IgD-negative memory B cell (primary cell): ENCODE measurements at regions not wholly inside any gene's neighbourhood (a gene's known extent, or its start where the extent isn't known, plus 50 kb on each side); places are given as distances from the start of the nearest gene placed in this dataset.
A peak's percentile ranks its signal among the peaks of the same experiment; 100 is the strongest.
"Not testable (repeated sequence)": the region's sequence is repeated elsewhere in the genome, so short reads cannot be mapped to it uniquely, and the experiment has no call there.

ENCODE experiments used
- H3K27ac Mint-ChIP-seq, 3 donors: one replicate each; pipeline ENCODE4 v1.8.0; 2020 to 2022; ENCODE audit warnings: mild to moderate bottlenecking in 3 of 3, mixed read lengths in 3 of 3, moderate library complexity in 1 of 3
- H3K27me3 Mint-ChIP-seq: one replicate; pipeline ENCODE4 v1.8.0; 2021; ENCODE audit warnings: mixed read lengths
- H3K36me3 Mint-ChIP-seq: one replicate; pipeline ENCODE4 v1.8.0; 2020; ENCODE audit warnings: mild to moderate bottlenecking, mixed read lengths
- H3K4me1 Mint-ChIP-seq, 3 donors: one replicate each; pipeline ENCODE4 v1.8.0; 2020 to 2022; ENCODE audit warnings: mixed read lengths in 3 of 3, mild to moderate bottlenecking in 1 of 3
- H3K4me3 Mint-ChIP-seq, 4 donors: one replicate each; pipeline ENCODE4 v1.8.0; 2020 to 2022; ENCODE audit warnings: mild to moderate bottlenecking in 4 of 4, mixed read lengths in 4 of 4, moderate library complexity in 3 of 4
- H3K9me3 Mint-ChIP-seq, 3 donors: one replicate each; pipeline ENCODE4 v1.8.0; 2020 to 2021; ENCODE audit warnings: mixed read lengths in 3 of 3, mild to moderate bottlenecking in 1 of 3

DNA sequence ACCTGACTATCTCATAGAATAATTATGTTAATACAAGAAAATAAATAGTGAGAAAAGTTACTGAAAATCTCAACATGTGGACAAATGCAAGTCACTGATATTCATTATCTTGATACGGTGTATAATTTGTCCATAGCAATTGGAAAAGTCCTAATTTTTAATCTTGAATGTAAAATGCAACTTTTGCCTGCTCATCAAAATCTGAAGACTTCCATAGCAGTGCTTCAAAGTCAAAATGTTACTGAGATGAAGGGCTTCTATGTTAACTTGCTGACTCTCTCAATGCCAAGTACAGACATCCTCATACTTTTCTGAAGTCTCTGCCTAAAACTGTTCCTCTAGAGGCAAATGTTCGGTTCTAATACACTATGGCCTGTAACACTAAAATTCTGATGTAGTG lies 1300.1 kb upstream of the EPHA6 start:
- no peaks in the 10 kb centered on the region for H3K4me1 Mint-ChIP-seq
- H3K27ac Mint-ChIP-seq: no peak overlapping the region
- peaks cover 2 to 6% (median 3%) of the 10 kb centered on the region in 3 donors for H3K9me3 Mint-ChIP-seq
- no peaks in the 10 kb centered on the region for H3K27me3 Mint-ChIP-seq
- H3K36me3 Mint-ChIP-seq: no peaks in the 10 kb centered on the region
- H3K4me3 Mint-ChIP-seq: no peak overlapping the region

- Mint-ChIP-seq H3K4me1 (no peaks in the 10 kb centered on the region), H3K9me3 (peaks cover 0 to 3% (median 0%) of the 10 kb centered on the region in 3 donors), H3K27ac (no peak overlapping the region), H3K36me3 (no peaks in the 10 kb centered on the region), H3K4me3 (no peak overlapping the region), H3K27me3 (no peaks in the 10 kb centered on the region)
These were observed 1293.0 kb upstream of the EPHA6 start for GRCh38 chr3:95521396-95521795.

DNA sequence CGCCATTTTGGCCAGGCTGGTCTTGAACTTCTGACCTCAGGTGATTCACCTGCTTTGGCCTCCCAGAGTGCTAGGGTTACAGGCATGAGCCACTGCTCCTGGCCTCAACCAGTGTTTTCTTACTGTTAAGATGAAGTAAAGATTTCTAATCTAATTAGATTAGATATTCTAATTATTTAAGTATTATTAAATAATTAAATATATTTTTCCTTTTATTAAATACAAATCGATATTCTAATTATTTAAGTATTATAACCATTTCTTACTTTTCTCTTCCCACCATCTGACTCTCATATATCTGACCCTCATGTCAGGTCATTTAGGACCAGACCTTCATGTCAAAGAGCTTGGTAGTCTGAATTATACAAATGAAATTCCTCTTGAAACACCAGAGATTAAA lies 1291.9 kb upstream of the EPHA6 start:
- Mint-ChIP-seq H3K27ac (no peak overlapping the region), H3K27me3 (no peaks in the 10 kb centered on the region), H3K4me3 (no peak overlapping the region), H3K4me1 (no peaks in the 10 kb centered on the region), H3K36me3 (no peaks in the 10 kb centered on the region), H3K9me3 (peaks cover 0 to 3% (median 0%) of the 10 kb centered on the region in 3 donors)

- peaks cover 0 to 6% (median 3%) of the 10 kb centered on the region in 3 donors for H3K9me3 Mint-ChIP-seq
- H3K4me3 Mint-ChIP-seq: no peak overlapping the region
- H3K27ac Mint-ChIP-seq: no peak overlapping the region
- no peaks in the 10 kb centered on the region for H3K36me3 Mint-ChIP-seq
- H3K4me1 Mint-ChIP-seq: no peaks in the 10 kb centered on the region
- no peaks in the 10 kb centered on the region for H3K27me3 Mint-ChIP-seq
These were observed 1274.4 kb upstream of the EPHA6 start for GRCh38 chr3:95539950-95540483.

DNA sequence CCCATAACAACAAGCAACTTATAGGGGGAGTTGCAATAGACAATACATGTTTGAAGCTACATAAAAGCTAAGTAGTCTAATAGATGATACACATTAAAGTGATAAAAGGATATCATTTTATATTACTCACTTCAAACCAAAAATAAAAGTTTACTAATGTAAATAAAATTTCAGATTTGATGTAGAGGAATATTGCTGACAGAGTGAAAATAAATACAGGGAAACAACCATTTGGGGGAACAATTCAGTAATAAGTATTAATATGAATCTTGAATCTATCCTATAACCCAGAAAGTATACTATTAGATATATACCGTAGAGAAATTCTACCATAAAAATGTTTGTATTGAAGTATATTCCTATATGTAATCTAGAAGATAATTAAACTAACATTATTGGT lies 1248.9 kb upstream of the EPHA6 start:
- Mint-ChIP-seq H3K9me3 (peaks cover 1 to 15% (median 13%) of the 10 kb centered on the region in 3 donors), H3K4me3 (no peak overlapping the region), H3K27ac (no peak overlapping the region), H3K4me1 (no peaks in the 10 kb centered on the region), H3K36me3 (no peaks in the 10 kb centered on the region), H3K27me3 (no peaks in the 10 kb centered on the region)

DNA sequence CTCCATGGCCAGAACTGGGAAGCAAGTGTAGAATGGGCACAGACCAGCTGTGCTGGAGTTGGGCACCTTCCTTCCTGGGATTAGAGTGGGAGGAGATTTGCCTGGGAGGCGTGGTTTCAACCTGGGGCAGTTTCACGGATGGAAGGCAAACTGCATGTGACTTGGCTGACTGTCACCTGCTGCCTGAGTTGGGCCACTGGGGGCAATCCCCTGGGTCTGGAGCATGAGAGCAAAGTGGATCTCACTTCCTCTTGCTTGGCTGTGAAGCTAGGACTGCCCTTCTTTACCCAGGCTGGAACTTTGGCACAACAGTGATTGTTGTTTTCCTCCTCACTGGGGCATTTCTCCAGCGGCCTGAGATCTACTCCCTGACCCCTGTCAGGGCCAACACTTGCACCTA lies 1247.0 kb upstream of the EPHA6 start:
- no peaks in the 10 kb centered on the region for H3K27me3 Mint-ChIP-seq
- H3K9me3 Mint-ChIP-seq: peaks cover 1 to 15% (median 14%) of the 10 kb centered on the region in 3 donors
- H3K36me3 Mint-ChIP-seq: no peaks in the 10 kb centered on the region
- H3K27ac Mint-ChIP-seq: no peak overlapping the region
- no peaks in the 10 kb centered on the region for H3K4me1 Mint-ChIP-seq
- H3K4me3 Mint-ChIP-seq: no peak overlapping the region

DNA sequence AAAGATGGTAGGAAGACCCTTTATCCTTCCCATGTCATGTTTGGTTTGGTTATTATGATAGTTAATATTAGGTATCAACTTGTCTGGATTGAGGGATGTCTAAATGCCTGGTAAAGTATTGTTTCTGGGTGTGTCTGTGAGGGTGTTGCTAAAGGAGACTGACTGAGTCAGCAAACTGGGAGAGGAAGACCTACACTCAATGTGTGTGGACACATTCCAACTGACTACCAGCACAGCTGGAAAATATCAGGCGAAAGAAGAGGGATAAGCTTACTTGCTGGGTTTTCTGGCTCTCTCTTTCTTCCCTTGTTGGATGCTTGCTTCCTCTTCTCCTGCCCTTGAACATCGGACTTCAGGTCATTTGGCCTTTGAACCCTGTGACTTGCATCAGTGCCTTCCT lies 1227.6 kb upstream of the EPHA6 start:
- H3K27ac Mint-ChIP-seq: no peak overlapping the region
- no peaks in the 10 kb centered on the region for H3K27me3 Mint-ChIP-seq
- peaks cover 0 to 1% (median 0%) of the 10 kb centered on the region in 3 donors for H3K4me1 Mint-ChIP-seq
- H3K9me3 Mint-ChIP-seq: peaks cover 0 to 11% (median 0%) of the 10 kb centered on the region in 3 donors
- H3K36me3 Mint-ChIP-seq: peaks cover 1% of the 10 kb centered on the region
- H3K4me3 Mint-ChIP-seq: no peak overlapping the region

- H3K27ac Mint-ChIP-seq, H3K9me3 Mint-ChIP-seq, H3K4me1 Mint-ChIP-seq, H3K36me3 Mint-ChIP-seq, H3K4me3 Mint-ChIP-seq, H3K27me3 Mint-ChIP-seq: not testable (repeated sequence)
These were observed 1226.8 kb upstream of the EPHA6 start for GRCh38 chr3:95587641-95588040.

DNA sequence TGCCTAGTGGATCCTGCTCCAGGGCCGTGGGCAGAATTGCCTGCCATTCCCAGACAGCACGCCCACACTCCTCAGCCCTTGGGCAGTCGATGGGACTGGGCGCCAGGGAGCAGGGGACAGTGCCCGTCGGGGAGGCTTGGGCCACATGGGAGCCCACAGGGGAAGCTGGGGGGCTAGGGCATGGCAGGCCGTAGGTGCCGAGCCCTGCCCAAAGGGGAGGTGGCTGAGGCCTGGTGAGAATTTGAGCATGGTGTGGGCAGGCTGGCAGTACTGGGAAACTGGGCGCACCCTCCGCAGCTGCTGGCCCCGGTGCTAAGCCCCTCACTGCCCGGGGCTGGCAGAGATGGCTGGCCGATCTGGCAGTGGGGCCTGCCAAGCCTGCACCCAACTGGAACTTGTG lies 1225.9 kb upstream of the EPHA6 start:
- Mint-ChIP-seq H3K27ac (no peak overlapping the region), H3K9me3 (peaks cover 0 to 11% (median 0%) of the 10 kb centered on the region in 3 donors), H3K4me1 (peaks cover 0 to 1% (median 0%) of the 10 kb centered on the region in 3 donors), H3K4me3 (no peak overlapping the region), H3K27me3 (no peaks in the 10 kb centered on the region), H3K36me3 (peaks cover 1% of the 10 kb centered on the region)

- peak overlapping the region in 1 of 4 donors; percentile 65 for H3K4me3 Mint-ChIP-seq
- H3K4me1 Mint-ChIP-seq: no peaks in the 10 kb centered on the region
- H3K9me3 Mint-ChIP-seq: peaks cover 0 to 8% (median 0%) of the 10 kb centered on the region in 3 donors
These were observed 1218.8 kb upstream of the EPHA6 start for GRCh38 chr3:95595416-95596075.

GRCh38 chr3:95607926-95608325 lies 1206.5 kb upstream of the EPHA6 start:
- Mint-ChIP-seq H3K4me3 (no peak overlapping the region), H3K4me1 (peaks cover 0 to 2% (median 0%) of the 10 kb centered on the region in 3 donors), H3K27me3 (no peaks in the 10 kb centered on the region), H3K36me3 (peaks cover 1% of the 10 kb centered on the region), H3K27ac (no peak overlapping the region), H3K9me3 (peaks cover 0 to 21% (median 4%) of the 10 kb centered on the region in 3 donors)

More at GRCh38 chr3:95595416-95596075, 1218.8 kb upstream of the EPHA6 start:
- no peak overlapping the region for H3K27ac Mint-ChIP-seq
- no peaks in the 10 kb centered on the region for H3K36me3 Mint-ChIP-seq
- H3K27me3 Mint-ChIP-seq: no peaks in the 10 kb centered on the region

- H3K36me3 Mint-ChIP-seq: no peaks in the 10 kb centered on the region
- no peaks in the 10 kb centered on the region for H3K27me3 Mint-ChIP-seq
- peaks cover 0 to 2% (median 0%) of the 10 kb centered on the region in 3 donors for H3K4me1 Mint-ChIP-seq
- no peak overlapping the region for H3K4me3 Mint-ChIP-seq
- no peak overlapping the region for H3K27ac Mint-ChIP-seq
- peaks cover 0 to 21% (median 4%) of the 10 kb centered on the region in 3 donors for H3K9me3 Mint-ChIP-seq
These were observed 1205.0 kb upstream of the EPHA6 start for GRCh38 chr3:95609411-95609810.

GRCh38 chr3:95612611-95613010 lies 1201.8 kb upstream of the EPHA6 start:
- peaks cover 1 to 10% (median 2%) of the 10 kb centered on the region in 3 donors for H3K9me3 Mint-ChIP-seq
- H3K27me3 Mint-ChIP-seq: no peaks in the 10 kb centered on the region
- H3K4me3 Mint-ChIP-seq: no peak overlapping the region
- no peaks in the 10 kb centered on the region for H3K36me3 Mint-ChIP-seq
- H3K27ac Mint-ChIP-seq: no peak overlapping the region
- H3K4me1 Mint-ChIP-seq: peaks cover 0 to 2% (median 0%) of the 10 kb centered on the region in 3 donors

DNA sequence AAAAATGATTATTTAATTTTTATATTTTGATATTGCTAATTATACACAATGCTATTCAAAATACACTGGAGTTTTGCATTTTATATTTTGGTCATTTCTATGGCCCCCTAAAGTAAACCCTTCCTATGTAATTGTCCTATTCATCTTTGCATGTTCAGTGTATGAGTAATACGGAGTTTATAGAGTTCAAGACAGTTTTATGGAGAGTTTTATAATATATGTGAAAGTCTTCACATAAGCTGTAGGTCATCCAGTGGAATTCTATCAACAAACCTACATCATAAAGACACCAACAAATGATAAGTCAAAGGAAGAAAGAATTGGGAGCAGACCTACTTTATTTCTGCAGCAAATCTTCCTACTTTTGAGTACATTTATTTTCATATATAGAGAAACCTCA lies 1200.4 kb upstream of the EPHA6 start:
- Mint-ChIP-seq H3K36me3 (no peaks in the 10 kb centered on the region), H3K9me3 (peaks cover 0 to 10% (median 1%) of the 10 kb centered on the region in 3 donors), H3K27ac (no peak overlapping the region), H3K4me3 (no peak overlapping the region), H3K27me3 (no peaks in the 10 kb centered on the region), H3K4me1 (peaks cover 0 to 2% (median 0%) of the 10 kb centered on the region in 3 donors)

DNA sequence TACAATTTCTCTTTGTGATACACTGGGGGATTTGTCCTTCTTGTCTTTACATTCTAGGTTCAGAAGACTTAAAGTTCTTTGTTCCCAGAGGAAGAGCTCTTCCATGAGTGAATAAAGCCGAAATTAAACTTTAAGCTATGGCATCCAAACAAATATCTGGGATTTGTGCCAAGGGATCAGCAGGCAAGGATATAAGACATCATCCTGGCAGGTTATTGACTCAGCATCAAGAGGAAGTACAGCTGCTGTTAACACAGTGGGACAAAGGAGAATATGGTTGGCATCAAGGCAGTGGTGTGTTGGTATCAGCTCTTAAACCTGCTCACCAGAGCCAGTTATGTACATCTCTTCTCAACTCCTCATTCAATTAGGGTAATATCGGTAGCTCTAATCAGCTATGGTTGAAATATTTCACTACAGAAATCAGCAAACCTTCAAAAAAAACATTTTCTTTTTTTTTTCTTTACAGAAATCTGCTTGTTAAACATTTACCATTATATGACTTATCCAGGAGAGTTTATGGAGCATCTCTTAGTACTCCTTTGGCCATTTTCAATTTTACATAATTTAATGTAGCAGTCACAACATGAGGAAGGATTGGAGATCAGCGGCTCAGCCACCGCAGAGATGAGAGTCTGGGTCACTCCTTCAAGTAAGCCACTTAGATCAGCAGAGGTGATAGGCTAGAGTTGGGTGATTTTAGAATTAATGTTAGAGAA lies 1198.6 kb upstream of the EPHA6 start:
- no peak overlapping the region for H3K4me3 Mint-ChIP-seq
- H3K9me3 Mint-ChIP-seq: peaks cover 0 to 4% (median 1%) of the 10 kb centered on the region in 3 donors
- H3K27ac Mint-ChIP-seq: no peak overlapping the region
- no peaks in the 10 kb centered on the region for H3K4me1 Mint-ChIP-seq
- H3K36me3 Mint-ChIP-seq: no peaks in the 10 kb centered on the region
- no peaks in the 10 kb centered on the region for H3K27me3 Mint-ChIP-seq
